ENCODE measurements at regions not wholly inside any gene's neighbourhood (a gene's known extent, or its start where the extent isn't known, plus 50 kb on each side); places are given as distances from the start of the nearest gene placed in this dataset.
"Not testable (repeated sequence)": the region's sequence is repeated elsewhere in the genome, so short reads cannot be mapped to it uniquely, and the experiment has no call there.

- DNase-seq, result not testable (repeated sequence)
Observed at GRCh38 chr6:112887424-112887823, 540.3 kb downstream of the RFPL4B start.

GRCh38 chr6:112899541-112899940, 552.4 kb downstream of the RFPL4B start:
- DNase-seq, result no peak

GRCh38 chr6:112903361-112903760, 556.2 kb downstream of the RFPL4B start:
- no peak for DNase-seq

DNA sequence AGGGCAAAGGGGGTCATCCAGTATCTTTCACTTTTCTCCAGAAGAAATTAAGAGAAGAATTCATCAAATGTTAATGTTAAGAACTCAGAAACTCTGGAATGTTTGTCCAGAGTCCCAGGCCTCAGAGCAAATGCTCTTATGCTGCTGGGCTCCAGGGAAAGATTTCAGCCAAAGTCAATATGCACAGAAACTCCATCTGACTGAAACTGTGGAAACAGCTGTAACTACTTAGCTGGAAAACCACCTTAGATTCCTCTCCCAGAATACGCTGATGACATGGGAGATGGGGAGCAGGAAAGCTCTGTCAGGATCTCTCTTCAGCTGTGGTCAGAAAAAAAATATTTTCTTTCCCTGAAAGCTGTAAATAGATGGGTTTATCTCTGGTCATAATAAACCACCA, 559.6 kb downstream of the RFPL4B start:
- DNase-seq, result no peak

- no peak for DNase-seq
Observed at GRCh38 chr6:112909781-112910180, 562.7 kb downstream of the RFPL4B start.

DNA sequence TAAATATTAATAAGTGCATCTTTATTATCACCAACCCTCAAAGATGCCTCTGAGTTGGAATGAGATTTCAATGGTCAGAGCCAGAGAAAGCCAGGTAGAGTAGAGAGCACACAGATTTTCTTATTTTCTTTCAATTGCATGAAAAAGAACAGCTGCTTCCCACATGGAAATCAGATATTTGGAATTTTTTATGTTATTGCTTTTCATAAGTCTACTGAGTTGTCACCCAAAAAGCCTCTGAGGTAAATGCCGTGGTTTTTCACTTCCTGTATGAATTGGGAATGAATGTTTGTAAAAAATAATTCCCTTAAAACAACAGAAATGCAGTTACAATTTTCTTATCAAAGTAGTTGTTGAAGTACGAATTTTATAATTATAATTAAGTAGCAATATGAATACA, 563.1 kb downstream of the RFPL4B start:
- DNase-seq, result no peak

GRCh38 chr6:112911959-112912358, 564.8 kb downstream of the RFPL4B start:
- no peak for DNase-seq

- no peak for DNase-seq
Observed at GRCh38 chr6:112912416-112913101, 565.4 kb downstream of the RFPL4B start.

DNA sequence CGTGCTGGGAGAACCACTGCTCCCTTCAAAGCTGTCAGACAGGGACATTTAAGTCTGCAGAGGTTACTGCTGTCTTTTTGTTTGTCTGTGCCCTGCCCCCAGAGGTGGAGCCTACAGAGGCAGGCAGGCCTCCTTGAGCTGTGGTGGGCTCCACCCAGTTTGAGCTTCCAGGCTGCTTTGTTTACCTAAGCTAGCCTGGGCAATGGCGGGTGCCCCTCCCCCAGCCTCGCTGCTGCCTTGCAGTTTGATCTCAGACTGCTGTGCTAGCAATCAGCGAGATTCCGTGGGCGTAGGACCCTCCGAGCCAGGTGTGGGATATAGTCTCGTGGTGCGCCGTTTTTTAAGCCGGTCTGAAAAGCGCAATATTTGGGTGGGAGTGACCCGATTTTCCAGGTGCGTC, 572.6 kb downstream of the RFPL4B start:
- not testable (repeated sequence) for DNase-seq

DNA sequence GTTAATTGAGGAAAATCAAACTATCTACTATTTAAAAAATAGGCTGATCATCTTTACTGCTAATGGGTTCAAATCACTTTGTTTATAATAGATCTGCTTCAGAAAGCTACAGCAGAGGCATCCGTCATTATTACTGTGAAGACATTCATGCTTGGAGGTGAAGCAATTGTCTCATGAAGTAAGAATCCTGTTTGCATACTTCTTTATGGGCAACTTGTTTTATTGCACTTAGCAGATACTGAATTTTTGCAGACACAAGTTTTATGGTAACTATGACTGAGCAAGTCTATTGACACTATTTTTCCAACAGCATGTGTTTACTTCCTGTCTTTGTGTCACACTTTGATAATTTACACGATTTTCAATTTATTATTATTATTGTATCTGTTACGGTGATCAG, 573.9 kb downstream of the RFPL4B start:
- no peak for DNase-seq

DNA sequence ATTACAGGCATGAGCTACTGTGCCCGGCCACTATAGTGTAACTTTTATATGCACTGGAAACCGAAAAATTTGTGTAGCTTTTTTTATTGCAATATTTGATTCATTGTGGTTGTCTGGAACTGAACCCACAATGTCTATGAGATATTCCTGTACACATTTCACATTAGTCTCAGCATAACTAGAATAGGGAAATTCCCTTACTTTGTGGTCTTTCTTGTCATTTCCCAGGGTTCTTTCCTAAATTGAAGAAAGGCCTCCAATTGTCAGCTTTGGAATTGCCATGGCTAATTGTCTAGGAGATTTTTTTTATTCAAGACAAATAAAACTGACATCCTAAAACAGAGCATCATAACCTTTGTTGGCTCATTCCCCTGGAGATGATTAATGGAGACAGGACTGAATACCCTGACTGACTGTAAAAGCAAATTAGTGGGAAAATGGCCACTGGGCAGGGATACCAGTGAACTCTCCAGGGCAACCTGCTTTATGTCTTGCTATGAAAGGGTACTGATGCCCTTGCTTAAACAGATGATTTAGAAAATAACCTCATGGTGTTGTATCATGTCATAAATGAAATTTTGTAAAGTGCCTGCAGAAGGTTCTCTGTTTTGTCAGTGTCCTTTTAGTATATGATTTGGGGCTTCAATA, 576.9 kb downstream of the RFPL4B start:
- DNase-seq, result no peak

- DNase-seq, result no peak
Observed at GRCh38 chr6:112925702-112926101, 578.6 kb downstream of the RFPL4B start.

DNA sequence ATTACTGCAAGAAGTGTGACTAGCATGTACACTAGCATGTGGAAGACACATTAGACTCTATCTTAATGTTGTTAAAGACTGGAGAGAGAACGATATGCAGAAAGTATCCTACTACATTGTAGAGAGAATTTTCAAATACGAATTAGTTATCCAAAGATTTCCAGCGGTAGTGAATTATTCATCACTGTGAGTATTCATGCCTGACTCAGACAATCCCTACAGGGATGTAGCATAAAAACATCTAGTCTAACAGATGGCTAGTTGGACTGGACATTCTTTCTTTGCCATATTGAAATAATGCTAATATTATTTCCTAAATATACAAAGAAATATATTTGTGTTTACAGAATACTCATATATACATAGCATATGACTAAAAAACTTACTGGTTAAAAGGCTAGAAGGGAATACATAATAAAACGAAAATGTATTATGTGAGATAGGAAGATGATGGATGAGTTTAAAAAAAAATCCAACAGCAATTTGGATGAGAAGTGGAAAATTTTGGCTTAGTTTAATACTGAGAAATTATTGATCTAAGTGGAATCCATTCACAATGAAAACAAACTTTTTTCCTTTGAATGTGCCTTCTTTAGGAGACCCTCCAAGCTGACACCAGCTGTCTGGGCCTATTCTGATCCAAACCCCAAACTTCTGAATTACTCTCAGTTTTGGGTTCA, 580.7 kb downstream of the RFPL4B start:
- no peak for DNase-seq

DNA sequence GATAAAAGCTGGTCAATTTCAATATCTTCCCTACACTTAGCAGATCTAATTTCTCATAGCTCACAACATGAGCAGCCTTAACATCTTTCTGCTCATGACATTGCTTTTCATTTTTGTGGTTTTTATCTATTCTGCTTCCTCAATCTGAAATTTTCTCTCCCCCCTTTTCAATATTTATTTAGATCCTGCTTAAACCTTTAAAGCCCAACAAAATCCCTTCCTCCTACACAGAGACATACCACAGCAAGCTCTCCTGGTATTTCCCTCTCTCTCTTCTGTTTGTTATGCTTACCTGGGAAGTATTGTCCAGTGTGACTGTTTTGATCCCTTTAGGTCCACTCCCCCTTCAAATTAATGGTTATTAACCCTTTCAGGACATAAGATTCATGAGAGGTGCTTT, 582.5 kb downstream of the RFPL4B start:
- no peak for DNase-seq

DNA sequence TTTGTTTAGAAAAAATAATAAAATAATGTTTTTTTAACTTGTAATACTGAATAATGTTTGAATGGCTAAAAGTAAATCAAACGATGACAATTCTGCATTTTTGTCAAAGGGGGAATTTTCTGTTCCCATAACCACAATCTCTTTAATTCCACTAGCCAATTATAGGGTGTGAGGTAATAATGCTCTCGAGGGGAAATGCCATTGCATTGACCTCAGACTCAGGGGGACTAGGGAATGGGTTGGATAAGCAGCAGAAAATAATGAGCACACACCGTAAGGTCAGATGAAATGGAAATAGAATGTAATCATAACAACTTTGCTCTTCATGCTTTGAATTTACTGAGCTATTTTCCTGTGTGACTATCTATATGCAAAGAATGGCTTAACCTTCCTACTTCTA, 584.7 kb downstream of the RFPL4B start:
- no peak for DNase-seq

- DNase-seq, result no peak
Observed at GRCh38 chr6:112933947-112934346, 586.8 kb downstream of the RFPL4B start.

GRCh38 chr6:112934433-112935327, 587.5 kb downstream of the RFPL4B start:
- DNase-seq, result no peak

DNA sequence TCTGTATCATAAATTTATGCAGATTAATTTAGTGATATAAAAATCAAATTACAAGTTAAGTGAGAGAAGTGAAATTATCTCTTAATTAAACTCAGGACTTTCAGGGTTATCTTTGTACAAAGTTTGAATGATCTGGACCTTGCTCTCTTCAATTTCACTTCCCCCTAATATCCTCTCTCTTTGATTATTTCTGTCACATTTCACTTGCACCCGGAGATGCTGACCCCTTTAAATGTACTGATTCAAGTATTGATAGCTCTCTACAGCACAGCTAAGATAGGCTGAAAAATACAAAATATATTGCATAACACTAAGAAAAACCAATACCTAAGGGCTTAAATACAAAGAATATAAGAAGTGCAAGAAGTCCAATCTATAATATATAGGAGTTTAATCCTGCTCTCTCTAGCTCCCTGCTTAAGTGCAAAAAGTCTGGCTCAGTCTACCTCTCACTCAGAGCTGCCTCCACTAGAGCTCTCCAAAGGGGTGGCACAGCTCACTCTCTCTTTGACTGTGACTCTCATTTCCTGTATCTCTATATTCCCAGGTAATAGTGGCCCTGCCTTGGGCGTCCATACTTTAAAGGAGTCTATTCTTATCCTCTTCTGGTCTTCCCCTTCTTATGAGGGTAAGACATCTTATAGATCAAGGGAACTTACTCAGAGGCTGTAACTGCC, 588.4 kb downstream of the RFPL4B start:
- DNase-seq, result no peak

DNA sequence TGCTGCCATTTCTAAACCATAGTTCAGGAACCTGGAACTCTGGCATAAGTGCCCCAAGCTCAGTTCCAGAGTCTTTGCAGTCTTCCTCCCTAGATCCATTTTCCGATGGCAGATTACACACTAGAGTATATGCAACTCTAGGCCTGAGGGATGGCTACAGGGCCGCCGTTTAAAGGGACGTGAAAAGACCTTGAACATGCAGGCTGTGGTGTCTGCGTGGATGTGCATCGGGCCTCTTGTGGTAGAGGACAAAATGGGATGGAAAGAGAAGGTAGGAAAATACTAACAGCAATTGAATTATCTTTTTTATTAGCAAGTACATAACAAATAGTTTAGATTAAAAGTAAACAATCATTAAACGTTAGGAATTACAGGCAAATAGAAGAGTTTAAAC, 588.9 kb downstream of the RFPL4B start:
- DNase-seq, result no peak

DNA sequence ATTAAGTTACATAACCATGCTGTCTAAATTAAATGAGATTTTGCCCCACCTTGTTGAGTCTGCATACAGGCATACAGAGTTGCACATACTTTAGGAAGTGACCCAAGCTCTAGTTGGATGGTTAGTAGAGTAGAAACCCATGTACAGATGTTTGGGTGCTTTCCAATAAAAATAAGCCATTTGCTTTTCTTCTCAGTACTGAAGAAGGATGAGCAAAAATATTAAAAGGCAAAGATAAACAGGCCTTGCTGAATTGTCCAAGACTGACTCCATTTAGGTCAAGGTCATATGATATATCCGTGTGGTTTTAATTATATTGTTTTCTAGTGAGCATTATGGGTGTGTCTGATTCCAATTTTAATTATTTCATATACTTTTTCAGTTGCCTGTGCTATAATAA, 589.4 kb downstream of the RFPL4B start:
- no peak for DNase-seq

DNA sequence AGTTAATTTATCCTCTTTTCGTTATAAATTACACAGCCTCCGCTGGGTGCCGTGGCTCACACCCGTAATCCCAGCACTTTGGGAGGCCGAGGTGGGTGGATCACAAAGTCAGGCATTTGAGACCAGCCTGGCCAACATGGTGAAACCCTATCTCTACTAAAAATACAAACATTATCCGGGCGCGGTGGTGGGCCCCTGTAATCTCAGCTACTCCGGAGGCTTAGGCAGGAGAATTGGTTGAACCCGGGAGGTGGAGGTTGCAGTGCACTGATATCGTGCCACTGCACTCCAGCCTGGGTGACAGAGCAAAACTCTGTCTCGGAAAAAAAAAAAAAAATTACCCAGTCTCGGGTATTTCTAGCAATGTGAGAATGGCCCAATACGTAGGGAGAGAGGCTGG, 590.6 kb downstream of the RFPL4B start:
- not testable (repeated sequence) for DNase-seq

DNA sequence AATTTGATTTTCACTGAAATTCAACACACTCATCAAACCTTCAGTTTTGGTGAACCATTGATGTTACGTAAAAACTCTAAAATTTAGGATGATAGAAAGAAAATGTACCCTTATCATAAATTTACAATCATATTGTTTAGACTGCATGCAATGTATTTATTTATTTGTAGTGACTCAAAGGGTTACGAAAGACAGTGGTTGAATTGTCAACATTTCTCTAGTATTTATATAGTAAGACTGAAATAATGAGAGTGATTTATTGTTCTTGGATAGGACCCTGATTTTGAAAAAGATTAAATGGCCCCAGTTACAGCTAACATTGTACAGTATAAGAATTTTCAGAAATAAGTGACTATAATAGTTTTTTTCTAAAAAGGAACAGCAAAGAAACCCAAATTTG, 591.5 kb downstream of the RFPL4B start:
- DNase-seq, result no peak

DNA sequence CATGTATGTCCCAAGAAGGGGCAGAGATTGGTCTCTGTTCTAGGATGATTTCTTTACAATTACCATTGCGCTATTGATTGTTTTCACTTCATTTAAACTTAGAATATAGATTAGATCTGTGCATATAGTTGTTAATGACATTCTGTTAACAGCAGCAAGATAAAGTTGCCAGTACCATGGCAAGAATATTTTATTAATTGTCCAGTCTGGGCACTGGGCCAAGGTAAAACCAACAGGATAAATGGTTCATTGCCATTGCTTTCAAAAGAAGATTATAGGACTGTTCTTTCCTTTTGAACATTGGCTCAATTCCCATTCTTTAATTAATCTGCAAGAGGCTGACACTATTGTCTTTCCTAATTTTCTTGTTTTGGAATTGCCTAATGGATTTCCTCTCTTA, 592.4 kb downstream of the RFPL4B start:
- DNase-seq, result no peak
